OCI-LY7 (cell line): ENCODE measurements at regions not wholly inside any gene's neighbourhood (a gene's known extent, or its start where the extent isn't known, plus 50 kb on each side); places are given as distances from the start of the nearest gene placed in this dataset.

Experiments used
- BruUV-seq: library from RNA; stranded (reverse); fragments of 400-500 nt; replicated peaks from 2 replicates; lab custom pipeline; 2021; lab: Mats Ljungman, UMichigan
- CTCF ChIA-PET: fragments of 300-600 bp; sonication (Branson Sonifier 250); formaldehyde crosslinking; loops from one replicate; lab custom pipeline; 2022; ENCODE audit warnings: antibody characterized with exemption; ENCODE audit not compliant: unreplicated experiment; lab: Charles Lee
- POLR2A ChIA-PET: fragments of 300-600 bp; sonication (Branson Sonifier 250); formaldehyde crosslinking; loops from one replicate; lab custom pipeline; 2022; ENCODE audit warnings: antibody characterized with exemption; lab: Charles Lee
- DNase-seq: peaks from one replicate; pipeline ENCODE4 v3.0.0-alpha.2; 2015; ENCODE audit warnings: low spot score
- H2AFZ ChIP-seq: fragments of 200-600 bp; sonication (generic), shearing (Covaris generic); 2 replicates; pipeline ENCODE4 v1.6.1; 2014; ENCODE audit warnings: mild to moderate bottlenecking, antibody characterized with exemption, low read length, moderate library complexity
- H3K27ac ChIP-seq: fragments of 200-600 bp; sonication (generic); 2 replicates; pipeline ENCODE4 v1.5.1; 2014; ENCODE audit warnings: mixed run types, low read depth, mild to moderate bottlenecking, moderate library complexity, low read length, inconsistent platforms; ENCODE audit not compliant: poor library complexity, severe bottlenecking
- H3K36me3 ChIP-seq: fragments of 200-600 bp; sonication (generic); 2 replicates; pipeline ENCODE4 v1.6.1; 2014; ENCODE audit warnings: mild to moderate bottlenecking, antibody characterized with exemption, low read length, moderate library complexity, mixed read lengths; ENCODE audit not compliant: insufficient read depth
- H3K4me1 ChIP-seq: fragments of 200-600 bp; sonication (generic); 2 replicates; pipeline ENCODE4 v1.5.1; 2014; ENCODE audit warnings: mild to moderate bottlenecking, low read length; ENCODE audit not compliant: insufficient read depth, poor library complexity, severe bottlenecking
- H3K4me2 ChIP-seq: fragments of 200-600 bp; sonication (generic); 2 replicates; pipeline ENCODE4 v1.6.1; 2014; ENCODE audit warnings: mild to moderate bottlenecking, low read length
- H3K4me3 ChIP-seq: fragments of 200-600 bp; sonication (generic); 2 replicates; pipeline ENCODE4 v1.5.1; 2014; ENCODE audit warnings: mild to moderate bottlenecking, low read depth, low read length; ENCODE audit not compliant: poor library complexity, severe bottlenecking
- H3K79me2 ChIP-seq: fragments of 200-600 bp; sonication (generic); 2 replicates; pipeline ENCODE4 v1.6.1; 2016; ENCODE audit warnings: low read depth, mild to moderate bottlenecking, low read length, moderate library complexity, mixed read lengths; ENCODE audit not compliant: insufficient read depth
- H3K9me2 ChIP-seq: fragments of 200-600 bp; sonication (generic); 2 replicates; pipeline ENCODE4 v1.6.1; 2016; ENCODE audit warnings: mild to moderate bottlenecking, low read length, mixed read lengths; ENCODE audit not compliant: insufficient read depth
- H3K9me3 ChIP-seq: fragments of 200-600 bp; sonication (generic); 2 replicates; pipeline ENCODE4 v1.6.1; 2014; ENCODE audit warnings: mild to moderate bottlenecking, mixed run types, low read length, mixed read lengths
- H4K20me1 ChIP-seq: fragments of 200-600 bp; sonication (generic); 2 replicates; pipeline ENCODE4 v1.6.1; 2014; ENCODE audit warnings: mild to moderate bottlenecking, antibody characterized with exemption, low read length, moderate library complexity, mixed read lengths; ENCODE audit not compliant: insufficient read depth
- CTCF ChIP-seq: fragments of 200-600 bp; sonication (generic); conservative IDR thresholded peaks from 2 replicates; pipeline ENCODE4 v1.5.1; 2014; ENCODE audit warnings: mild to moderate bottlenecking, antibody characterized with exemption, low read length, moderate library complexity, mixed read lengths
- EZH2phosphoT487 ChIP-seq: fragments of 200-600 bp; sonication (generic); IDR thresholded peaks from 2 replicates; pipeline ENCODE4 v1.6.1; 2018; ENCODE audit warnings: low read depth, borderline replicate concordance, mild to moderate bottlenecking, mixed run types, antibody characterized with exemption, low read length, moderate library complexity, mixed read lengths
- intact Hi-C: fragments of 100-400 bp; cut with micrococcal nuclease; formaldehyde crosslinking; loops from one replicate; pipeline ENCODE4 v1.10.0; 2022; ENCODE audit not compliant: unreplicated experiment

DNA sequence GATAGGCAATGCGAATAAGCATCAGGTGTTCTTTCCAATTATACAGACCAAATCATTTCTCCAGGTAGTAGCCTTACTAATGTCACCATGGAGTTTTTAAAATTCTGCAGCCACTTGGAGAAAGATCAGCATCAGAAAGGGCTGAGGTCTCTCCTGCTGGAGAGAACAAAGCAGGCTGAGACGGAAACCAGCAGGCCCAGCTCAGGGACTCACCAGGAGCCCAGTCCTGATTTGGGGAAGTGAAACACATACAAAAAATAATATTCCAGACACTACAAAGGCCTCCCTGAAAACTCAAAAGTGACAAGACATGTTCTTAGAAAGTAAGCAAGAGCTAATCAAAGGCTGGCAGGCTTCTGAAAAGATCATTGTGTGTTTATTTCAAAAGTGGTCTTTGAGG lies 207.1 kb upstream of the GHITM start:
- Histone ChIP-seq H3K4me2 (no peak overlapping the region), H3K4me3 (no peak overlapping the region), H3K36me3 (no peaks in the 10 kb centered on the region), H3K4me1 (no peaks in the 10 kb centered on the region), H3K9me3 (no peaks in the 10 kb centered on the region), H3K27ac (no peak overlapping the region), H3K79me2 (no peaks in the 10 kb centered on the region), H3K9me2 (no peaks in the 10 kb centered on the region), H2AFZ (no peak overlapping the region), H4K20me1 (no peaks in the 10 kb centered on the region)
- no peak for DNase-seq
- intact Hi-C loops, result no loop called here
- TF ChIP-seq EZH2phosphoT487 (no peak), CTCF (no peak)
- BruUV-seq, result no TSS peak
- CTCF ChIA-PET, result no interaction called here
- POLR2A ChIA-PET, result no interaction called here

DNA sequence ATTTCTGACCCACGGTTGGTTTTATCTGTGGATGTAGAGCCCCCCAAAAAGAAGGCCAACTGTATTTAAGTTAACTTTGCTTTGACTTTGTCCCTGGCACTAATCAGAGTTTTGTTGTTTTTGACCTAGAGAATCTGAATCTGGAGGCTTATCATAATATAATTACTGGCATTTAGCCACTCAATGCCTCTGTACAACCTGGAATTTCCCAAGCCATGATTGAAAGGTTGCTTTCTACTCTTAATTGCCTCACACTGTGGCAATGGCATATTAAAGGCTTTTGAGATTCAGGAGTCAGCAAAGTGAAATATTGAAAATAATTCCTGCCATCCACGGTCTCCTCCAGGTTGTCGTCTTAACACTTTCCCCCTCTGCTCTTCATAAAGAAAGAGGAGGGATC lies 205.2 kb upstream of the GHITM start:
- Histone ChIP-seq H3K4me3 (no peak overlapping the region), H3K4me1 (no peaks in the 10 kb centered on the region), H3K9me2 (no peaks in the 10 kb centered on the region), H3K9me3 (no peaks in the 10 kb centered on the region), H3K27ac (no peak overlapping the region), H3K4me2 (no peak overlapping the region), H2AFZ (no peak overlapping the region), H4K20me1 (no peaks in the 10 kb centered on the region), H3K36me3 (no peaks in the 10 kb centered on the region), H3K79me2 (no peaks in the 10 kb centered on the region)
- intact Hi-C loops, result no loop called here
- POLR2A ChIA-PET, result no interaction called here
- CTCF ChIA-PET, result no interaction called here
- TF ChIP-seq EZH2phosphoT487, result no peak
- no peak for TF ChIP-seq CTCF
- BruUV-seq, result no TSS peak
- no peak for DNase-seq

DNA sequence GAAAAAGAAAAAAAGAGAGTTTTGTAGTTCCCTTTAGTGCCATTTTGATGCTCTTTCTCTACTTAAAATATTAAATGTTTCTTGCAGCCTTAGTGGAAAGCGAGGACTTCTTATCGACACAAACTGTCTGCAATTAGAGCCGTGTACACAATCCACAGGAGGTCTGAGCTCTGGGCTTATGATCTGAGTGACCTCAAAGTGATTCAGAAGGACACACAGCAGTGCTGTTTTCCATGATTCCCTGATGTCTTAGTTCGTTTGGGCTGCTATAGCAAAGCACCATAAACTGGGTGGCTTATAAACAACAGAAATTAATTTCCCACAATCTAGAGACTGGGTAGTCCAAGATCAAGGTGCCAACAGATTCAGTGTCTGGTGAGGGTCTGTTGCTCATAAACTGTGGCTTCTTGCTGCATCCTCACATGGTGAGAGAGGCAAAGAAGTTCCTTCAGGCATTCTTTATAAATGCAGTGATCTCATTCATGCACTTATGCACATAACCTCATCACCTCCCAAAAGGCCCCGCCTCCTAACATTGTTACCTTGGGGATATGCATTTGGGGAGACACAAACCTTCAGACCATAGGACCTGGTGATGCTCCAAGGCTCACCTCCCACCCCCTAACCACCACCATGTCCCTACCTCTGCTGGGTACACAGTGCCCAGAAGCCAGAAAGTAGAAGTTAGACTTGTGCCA lies 204.5 kb upstream of the GHITM start:
- intact Hi-C loops, result no loop called here
- BruUV-seq, result no TSS peak

More for the DNA sequence above, 204.5 kb upstream of the GHITM start:
- TF ChIP-seq CTCF (no peak), EZH2phosphoT487 (no peak)
- POLR2A ChIA-PET, result interaction anchor here (0.5 kb wide), 1 partner anchor 381 kb away, joined by 3 read pairs; no protein-coding TSS in a partner anchor
- H4K20me1 ChIP-seq, result no peaks in the 10 kb centered on the region
- H3K9me2 ChIP-seq, result no peaks in the 10 kb centered on the region
- no peak overlapping the region for H2AFZ ChIP-seq
- no peak overlapping the region for H3K4me3 ChIP-seq
- no peaks in the 10 kb centered on the region for H3K36me3 ChIP-seq
- no peaks in the 10 kb centered on the region for H3K79me2 ChIP-seq
- H3K9me3 ChIP-seq, result no peaks in the 10 kb centered on the region
- no peaks in the 10 kb centered on the region for H3K4me1 ChIP-seq
- CTCF ChIA-PET, result no interaction called here
- no peak overlapping the region for H3K4me2 ChIP-seq
- no peak for DNase-seq
- H3K27ac ChIP-seq, result no peak overlapping the region
